ENCODE measurements at regions not wholly inside any gene's neighbourhood (a gene's known extent, or its start where the extent isn't known, plus 50 kb on each side); places are given as distances from the start of the nearest gene placed in this dataset.

DNA sequence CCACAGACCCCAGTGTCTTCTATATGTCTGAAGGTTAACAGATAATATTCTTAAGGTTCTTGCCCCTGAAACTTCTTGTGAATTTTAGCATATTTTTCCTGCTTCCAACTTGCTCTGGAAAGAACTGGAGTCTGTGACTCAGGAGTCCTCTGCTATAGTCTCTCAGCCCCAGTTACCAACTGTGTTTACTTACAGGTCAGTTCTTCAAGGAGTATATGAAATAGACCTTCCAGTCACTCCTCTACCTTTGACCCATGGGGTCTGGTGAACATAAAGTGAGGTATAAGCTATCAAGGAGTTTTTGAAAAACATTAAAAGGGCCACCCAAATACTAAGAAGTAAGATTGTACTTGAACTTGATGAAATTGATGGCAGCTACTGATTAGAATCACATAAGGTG lies 139.2 kb upstream of the ROPN1 start:
- Mint-ChIP-seq H3K4me1 (no peaks in the 10 kb centered on the region), H3K9me3 (peaks cover 0 to 2% (median 0%) of the 10 kb centered on the region in 9 donors), H3K36me3 (no peaks in the 10 kb centered on the region), H3K4me3 (no peak overlapping the region), H3K27me3 (peaks cover 8 to 64% (median 22%) of the 10 kb centered on the region in 5 donors), H3K27ac (no peak overlapping the region)
- no peak for ATAC-seq
- POLR2A ChIA-PET: no interaction called here
- no peak for DNase-seq

DNA sequence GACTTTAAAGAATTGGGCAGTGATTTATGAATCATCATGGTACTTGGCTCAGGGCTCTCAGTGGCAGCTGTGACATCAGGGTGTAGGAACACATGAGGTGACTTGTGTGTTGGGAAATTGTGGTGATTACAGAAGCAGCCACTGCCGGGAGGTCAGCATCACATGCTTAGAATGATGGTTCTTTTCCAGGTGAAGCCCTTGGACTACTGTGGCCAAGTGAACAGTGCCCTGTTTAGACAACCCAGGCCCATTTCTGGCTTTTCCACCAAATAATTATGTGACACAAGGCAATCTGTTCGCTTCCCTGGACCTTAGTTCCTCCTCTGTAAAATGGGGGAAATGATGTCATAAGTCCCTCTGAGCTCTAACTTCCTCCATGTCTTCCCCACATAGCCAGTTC lies 139.7 kb upstream of the ROPN1 start:
- Mint-ChIP-seq H3K36me3 (no peaks in the 10 kb centered on the region), H3K9me3 (peaks cover 0 to 2% (median 0%) of the 10 kb centered on the region in 9 donors), H3K4me3 (no peak overlapping the region), H3K27ac (peak overlapping the region in 1 of 10 donors; percentile 60), H3K4me1 (no peaks in the 10 kb centered on the region), H3K27me3 (peaks cover 8 to 64% (median 22%) of the 10 kb centered on the region in 5 donors)
- DNase-seq: no peak
- ATAC-seq: no peak
- POLR2A ChIA-PET: no interaction called here

DNA sequence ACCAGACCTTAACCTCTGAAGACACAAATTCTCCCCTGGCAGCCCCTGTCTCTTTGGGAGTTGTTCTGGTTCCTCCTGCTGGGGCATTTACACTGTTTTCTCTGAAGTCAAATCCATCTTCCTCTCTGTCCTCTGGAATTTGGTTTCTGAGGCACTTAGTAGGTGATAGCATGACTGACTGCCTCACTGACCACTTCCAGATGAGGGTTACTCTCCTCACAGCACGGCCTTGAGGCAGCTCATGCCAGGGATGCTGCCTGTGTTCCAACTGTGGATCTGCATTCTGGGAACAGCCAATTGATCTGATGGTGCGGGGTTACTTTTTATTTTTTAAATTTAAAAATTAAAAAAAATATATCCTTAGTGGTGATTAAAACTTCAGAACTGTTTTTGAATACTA lies 140.9 kb upstream of the ROPN1 start:
- H3K36me3 Mint-ChIP-seq: no peaks in the 10 kb centered on the region
- peaks cover 0 to 2% (median 0%) of the 10 kb centered on the region in 9 donors for H3K9me3 Mint-ChIP-seq
- H3K4me3 Mint-ChIP-seq: no peak overlapping the region
- peaks cover 0 to 4% (median 0%) of the 10 kb centered on the region in 4 donors for H3K4me1 Mint-ChIP-seq
- H3K27ac Mint-ChIP-seq: no peak overlapping the region
- peaks cover 10 to 58% (median 22%) of the 10 kb centered on the region in 5 donors for H3K27me3 Mint-ChIP-seq
- ATAC-seq (no peak), DNase-seq (no peak)
- POLR2A ChIA-PET: no interaction called here

DNA sequence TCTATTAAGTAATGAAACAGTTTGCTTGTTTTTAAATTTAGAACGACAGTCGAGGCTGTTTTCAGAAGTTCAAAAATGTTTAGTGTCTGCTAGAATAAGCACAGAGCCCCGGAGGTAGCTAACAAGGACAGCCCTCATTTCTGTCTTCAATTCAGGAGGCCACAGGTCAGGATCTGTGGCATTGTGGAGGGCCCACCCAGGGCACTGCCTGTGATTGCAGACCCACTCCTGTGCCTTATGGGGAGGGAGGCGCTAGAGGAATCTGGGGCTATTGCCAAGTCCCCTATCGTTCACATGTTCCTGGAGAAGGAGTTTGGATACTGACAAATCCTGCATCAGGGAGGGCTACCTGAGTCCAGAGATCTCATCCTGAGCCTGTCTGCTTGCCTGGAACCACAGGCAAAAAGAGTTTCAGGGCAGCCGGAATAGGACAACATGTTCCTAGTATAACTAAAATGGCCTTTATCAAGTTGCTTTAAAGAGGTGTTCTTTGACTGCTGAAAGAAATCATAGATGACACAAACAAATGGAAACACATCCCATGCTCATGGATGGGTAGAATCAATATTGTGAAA lies 141.5 kb upstream of the ROPN1 start:
- no peak overlapping the region for H3K4me3 Mint-ChIP-seq
- H3K27me3 Mint-ChIP-seq: peaks cover 10 to 52% (median 22%) of the 10 kb centered on the region in 5 donors
- no peak overlapping the region for H3K27ac Mint-ChIP-seq
- peaks cover 0 to 4% (median 0%) of the 10 kb centered on the region in 4 donors for H3K4me1 Mint-ChIP-seq
- H3K9me3 Mint-ChIP-seq: peaks cover 0 to 2% (median 0%) of the 10 kb centered on the region in 9 donors
- POLR2A ChIA-PET: no interaction called here
- ATAC-seq (no peak), DNase-seq (no peak)
- no peaks in the 10 kb centered on the region for H3K36me3 Mint-ChIP-seq

DNA sequence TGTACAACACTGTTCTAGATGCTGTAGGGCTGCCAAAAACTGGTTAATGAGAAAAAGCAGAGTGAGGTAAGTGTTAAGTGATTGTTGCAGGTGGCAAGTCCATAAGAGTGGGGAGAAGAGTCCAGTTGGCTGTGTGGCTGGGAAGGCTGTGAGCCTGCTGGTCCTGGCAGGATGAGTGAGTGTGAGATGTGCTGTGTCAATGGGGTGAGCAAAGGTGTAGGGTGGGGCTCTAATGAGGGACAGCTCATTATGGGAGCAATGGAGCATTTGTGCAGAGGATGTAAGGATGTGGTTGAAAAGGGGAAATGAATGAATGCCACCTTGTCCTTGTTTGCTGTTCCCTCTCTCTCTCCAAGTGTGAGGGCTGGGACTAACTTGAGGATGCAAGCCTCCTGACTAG lies 145.3 kb upstream of the ROPN1 start:
- ATAC-seq: no peak
- H3K27ac Mint-ChIP-seq: no peak overlapping the region
- no peak overlapping the region for H3K4me3 Mint-ChIP-seq
- POLR2A ChIA-PET: no interaction called here
- H3K4me1 Mint-ChIP-seq: peaks cover 0 to 4% (median 0%) of the 10 kb centered on the region in 4 donors
- DNase-seq: no peak
- H3K9me3 Mint-ChIP-seq: peaks cover 0 to 2% (median 0%) of the 10 kb centered on the region in 9 donors
- no peaks in the 10 kb centered on the region for H3K36me3 Mint-ChIP-seq
- peaks cover 4 to 14% (median 11%) of the 10 kb centered on the region in 5 donors for H3K27me3 Mint-ChIP-seq

DNA sequence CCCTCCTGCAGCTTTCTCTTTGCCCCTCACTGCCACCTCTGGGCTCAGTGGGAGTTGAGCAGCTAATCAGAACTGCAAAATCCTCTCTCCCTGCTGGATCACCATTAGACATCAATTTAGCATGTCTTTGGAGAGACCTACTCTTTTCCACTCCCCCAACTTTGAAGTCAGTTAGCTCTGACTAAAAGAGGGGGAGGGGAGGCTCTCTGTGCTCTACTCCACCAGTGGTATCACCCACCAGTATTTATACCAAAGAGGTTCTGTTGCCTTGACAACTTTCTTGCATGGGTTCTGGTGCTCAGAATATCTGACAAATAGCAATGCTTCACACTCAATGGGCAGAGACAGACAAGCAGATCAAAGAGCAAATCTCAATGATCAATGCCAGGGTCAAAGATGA lies 146.2 kb upstream of the ROPN1 start:
- peaks cover 0 to 4% (median 0%) of the 10 kb centered on the region in 4 donors for H3K4me1 Mint-ChIP-seq
- H3K9me3 Mint-ChIP-seq: no peaks in the 10 kb centered on the region
- DNase-seq (no peak), ATAC-seq (no peak)
- no peak overlapping the region for H3K27ac Mint-ChIP-seq
- peaks cover 0 to 11% (median 7%) of the 10 kb centered on the region in 5 donors for H3K27me3 Mint-ChIP-seq
- no peak overlapping the region for H3K4me3 Mint-ChIP-seq
- H3K36me3 Mint-ChIP-seq: no peaks in the 10 kb centered on the region
- POLR2A ChIA-PET: no interaction called here

DNA sequence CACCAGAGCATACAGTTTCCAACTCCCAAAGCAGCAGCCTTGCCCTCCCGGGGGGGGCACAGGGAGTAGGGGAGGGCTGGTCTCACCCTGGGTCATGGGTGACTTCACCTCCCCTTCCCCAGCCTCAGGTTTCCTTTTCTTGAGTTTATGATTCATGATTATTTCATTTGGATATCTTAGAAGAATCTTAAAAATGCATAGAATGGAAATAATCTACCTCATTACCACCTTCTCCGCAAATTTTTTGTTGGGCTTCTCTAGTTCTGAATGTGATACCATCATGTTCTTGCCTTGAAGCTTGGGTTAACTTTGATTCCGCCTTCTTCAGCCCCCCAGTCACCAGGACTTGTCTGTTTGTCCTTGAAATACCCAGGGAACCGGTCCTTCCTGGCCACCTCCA lies 148.8 kb upstream of the ROPN1 start:
- POLR2A ChIA-PET: no interaction called here
- no peak for ATAC-seq
- Mint-ChIP-seq H3K27me3 (peaks cover 4 to 16% (median 8%) of the 10 kb centered on the region in 5 donors), H3K4me1 (peaks cover 0 to 4% (median 0%) of the 10 kb centered on the region in 4 donors), H3K27ac (no peak overlapping the region), H3K9me3 (no peaks in the 10 kb centered on the region), H3K36me3 (no peaks in the 10 kb centered on the region), H3K4me3 (no peak overlapping the region)
- DNase-seq: no peak

DNA sequence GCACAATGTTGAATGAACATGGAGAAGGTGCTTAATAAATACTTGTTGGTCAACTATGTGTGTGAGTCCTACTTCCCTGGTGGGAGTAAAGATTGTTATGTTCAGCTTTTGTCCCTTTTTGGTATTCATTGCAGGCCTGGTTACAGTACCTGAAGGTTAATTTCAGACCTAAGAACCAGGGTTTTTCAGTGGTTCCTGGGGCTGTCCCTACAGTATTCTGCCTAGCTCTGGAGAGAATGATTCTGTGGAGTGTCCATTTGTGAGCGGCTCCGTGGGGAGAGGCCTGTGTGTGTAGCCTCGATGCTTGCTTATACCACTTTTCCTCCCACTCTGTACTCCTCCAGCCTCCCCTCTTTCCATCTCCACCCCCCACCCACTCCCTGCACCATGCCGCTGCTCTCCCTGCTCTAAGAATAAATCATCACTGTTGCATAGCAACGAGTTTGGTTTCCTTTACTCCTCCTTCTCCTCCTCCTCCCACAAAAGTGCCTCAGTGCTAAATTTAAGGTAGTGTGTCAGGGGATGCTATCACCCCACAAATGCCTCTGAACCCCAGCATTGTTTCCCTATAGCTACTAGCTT lies 150.6 kb upstream of the ROPN1 start:
- Mint-ChIP-seq H3K4me1 (no peaks in the 10 kb centered on the region), H3K27me3 (peaks cover 4 to 12% (median 8%) of the 10 kb centered on the region in 5 donors), H3K4me3 (no peak overlapping the region), H3K27ac (no peak overlapping the region), H3K9me3 (peaks cover 0 to under 1% (median 0%) of the 10 kb centered on the region in 9 donors), H3K36me3 (no peaks in the 10 kb centered on the region)
- DNase-seq (no peak), ATAC-seq (no peak)
- POLR2A ChIA-PET: no interaction called here

DNA sequence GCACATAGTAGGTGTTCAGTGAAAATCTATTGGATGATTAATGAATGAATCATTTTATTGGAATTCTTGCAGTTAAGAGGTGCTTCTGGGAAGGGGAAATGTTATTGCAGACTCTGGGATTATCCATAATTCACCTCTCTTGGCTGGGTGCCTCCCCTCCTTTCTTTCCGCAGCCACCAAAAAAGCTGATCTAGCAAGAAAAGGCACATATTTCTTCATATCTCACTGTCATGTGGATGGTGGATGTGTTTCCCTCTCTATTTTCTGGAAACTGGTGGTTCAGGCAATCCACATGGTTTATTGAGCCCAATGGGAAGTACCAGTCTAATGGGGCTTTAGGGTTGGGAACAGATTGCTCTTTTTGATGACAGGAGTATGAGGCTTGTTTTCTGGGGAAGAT lies 151.1 kb upstream of the ROPN1 start:
- Mint-ChIP-seq H3K9me3 (peaks cover 0 to 4% (median 0%) of the 10 kb centered on the region in 9 donors), H3K27me3 (peaks cover 2 to 13% (median 12%) of the 10 kb centered on the region in 5 donors), H3K4me3 (no peak overlapping the region), H3K4me1 (no peaks in the 10 kb centered on the region), H3K27ac (no peak overlapping the region), H3K36me3 (no peaks in the 10 kb centered on the region)
- DNase-seq (no peak), ATAC-seq (no peak)
- POLR2A ChIA-PET: no interaction called here

DNA sequence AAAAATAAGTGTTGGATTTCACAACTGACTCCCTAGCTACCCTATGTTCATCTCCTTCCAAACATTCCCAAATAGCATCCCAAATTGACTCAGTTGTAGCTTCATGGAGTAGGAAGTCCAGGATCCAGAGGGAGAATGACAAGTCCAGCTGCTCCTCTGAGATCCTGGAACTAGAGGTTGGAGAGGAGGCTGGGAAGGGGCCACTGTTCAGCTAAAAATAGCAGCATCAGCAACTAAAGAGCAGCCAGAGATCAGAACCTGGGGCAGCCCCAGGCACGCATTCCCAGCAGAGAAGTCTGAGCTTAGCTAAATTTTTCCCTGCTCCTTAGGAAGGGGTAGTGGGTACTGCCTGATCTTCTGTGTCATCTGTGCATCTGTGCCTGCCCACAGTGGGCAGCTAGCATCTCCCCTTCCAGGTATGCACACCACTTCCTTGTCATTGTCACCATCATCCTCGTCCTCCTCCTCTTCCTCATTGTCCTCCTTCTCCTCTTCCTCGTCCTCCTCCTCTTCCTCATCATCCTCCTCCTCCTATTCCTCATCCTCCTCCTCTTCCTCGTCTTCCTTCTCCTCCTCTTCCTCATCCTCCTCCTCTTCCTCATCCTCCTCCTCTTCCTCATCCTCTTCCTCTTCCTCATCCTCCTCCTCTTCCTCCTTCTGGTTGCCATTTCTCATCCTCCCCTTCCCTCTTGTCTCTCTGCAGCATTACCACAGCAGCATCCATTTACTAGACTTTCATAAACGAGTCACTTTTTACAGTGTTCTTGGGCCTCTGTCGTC lies 152.3 kb upstream of the ROPN1 start:
- ATAC-seq: no peak
- POLR2A ChIA-PET: interaction anchor here (0.5 kb wide), 1 partner anchor 8 kb away, joined by 3 read pairs; no protein-coding TSS in a partner anchor
- peak overlapping the region in 1 of 10 donors; percentile 73 for H3K27ac Mint-ChIP-seq
- no peak for DNase-seq
- H3K27me3 Mint-ChIP-seq: peaks cover 2 to 13% (median 12%) of the 10 kb centered on the region in 5 donors
- H3K36me3 Mint-ChIP-seq: no peaks in the 10 kb centered on the region
- peaks cover 0 to 4% (median 0%) of the 10 kb centered on the region in 9 donors for H3K9me3 Mint-ChIP-seq
- no peak overlapping the region for H3K4me3 Mint-ChIP-seq
- H3K4me1 Mint-ChIP-seq: no peaks in the 10 kb centered on the region

DNA sequence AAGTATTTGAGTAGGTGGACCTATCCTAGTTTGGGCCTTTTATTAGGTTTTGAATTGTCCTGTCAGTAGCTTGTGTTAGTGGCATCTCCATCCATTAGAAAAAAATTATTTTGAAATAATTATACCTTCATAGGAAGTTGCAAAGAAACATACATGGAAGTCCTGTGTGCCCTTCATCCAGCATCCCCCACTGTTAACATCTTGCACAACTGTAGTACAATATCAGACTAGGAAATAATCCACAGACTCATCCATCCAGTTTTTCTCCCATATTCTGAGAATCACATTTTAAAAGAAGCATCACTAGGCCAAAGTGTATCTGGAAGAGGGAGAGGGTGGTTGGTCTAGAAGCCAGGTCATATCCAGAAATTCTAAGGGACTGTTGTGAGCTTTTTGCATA lies 155.5 kb upstream of the ROPN1 start:
- Mint-ChIP-seq H3K36me3 (no peaks in the 10 kb centered on the region), H3K9me3 (peaks cover 0 to 4% (median 0%) of the 10 kb centered on the region in 9 donors), H3K27me3 (peaks cover 2 to 14% (median 10%) of the 10 kb centered on the region in 5 donors), H3K4me1 (no peaks in the 10 kb centered on the region), H3K27ac (no peak overlapping the region), H3K4me3 (no peak overlapping the region)
- ATAC-seq: no peak
- POLR2A ChIA-PET: no interaction called here
- DNase-seq: no peak

DNA sequence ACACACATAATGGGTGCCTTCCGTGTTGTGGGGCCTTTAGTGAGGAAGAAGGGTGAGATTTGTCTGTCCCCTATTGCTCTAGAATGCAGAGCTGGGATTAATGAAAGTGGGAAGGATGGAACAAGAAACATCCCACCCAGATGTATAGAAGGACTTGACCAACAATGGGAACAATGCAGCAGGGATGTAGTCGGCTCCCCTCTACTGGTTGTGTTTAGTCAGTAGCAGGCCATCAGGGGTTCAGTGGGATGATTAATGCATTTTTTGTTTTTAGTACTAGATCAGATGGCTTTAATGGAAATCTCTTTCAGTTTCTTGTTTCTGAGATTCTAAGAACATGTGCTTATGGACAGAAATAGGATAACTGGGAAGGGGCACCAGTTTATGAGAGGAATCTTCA lies 156.0 kb upstream of the ROPN1 start:
- peaks cover 2 to 14% (median 10%) of the 10 kb centered on the region in 5 donors for H3K27me3 Mint-ChIP-seq
- ATAC-seq: no peak
- POLR2A ChIA-PET: no interaction called here

DNA sequence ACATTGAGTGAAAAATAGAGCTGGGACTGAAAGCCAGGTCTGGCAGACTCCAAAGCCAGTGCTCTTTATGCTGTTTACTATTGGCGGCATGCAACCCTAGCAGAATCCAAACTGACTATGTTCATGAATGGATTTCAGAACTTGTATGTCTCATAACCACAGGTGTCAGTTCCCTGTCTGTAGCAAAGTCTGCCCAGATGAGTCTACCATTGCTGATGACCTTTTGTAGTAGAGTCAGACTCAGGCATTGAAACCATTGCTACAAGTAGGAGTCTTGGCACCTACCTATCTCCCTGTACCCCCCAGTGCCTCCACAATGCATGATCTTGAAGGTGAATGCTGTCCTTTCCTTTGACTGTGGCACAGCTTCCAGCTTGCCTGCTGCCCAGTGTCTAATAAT lies 157.2 kb upstream of the ROPN1 start:
- Mint-ChIP-seq H3K27me3 (peaks cover 2 to 12% (median 10%) of the 10 kb centered on the region in 5 donors), H3K4me1 (no peaks in the 10 kb centered on the region), H3K9me3 (peaks cover 0 to 4% (median 0%) of the 10 kb centered on the region in 9 donors), H3K27ac (no peak overlapping the region), H3K36me3 (no peaks in the 10 kb centered on the region), H3K4me3 (no peak overlapping the region)
- DNase-seq (no peak), ATAC-seq (no peak)
- POLR2A ChIA-PET: no interaction called here

More for the DNA sequence above, 156.0 kb upstream of the ROPN1 start:
- Mint-ChIP-seq H3K36me3 (no peaks in the 10 kb centered on the region), H3K9me3 (peaks cover 0 to 4% (median 0%) of the 10 kb centered on the region in 9 donors), H3K4me3 (no peak overlapping the region), H3K27ac (no peak overlapping the region), H3K4me1 (no peaks in the 10 kb centered on the region)
- no peak for DNase-seq

Data from naive thymus-derived CD8-positive, alpha-beta T cell (primary cell).